ENCODE measurements at regions not wholly inside any gene's neighbourhood (a gene's known extent, or its start where the extent isn't known, plus 50 kb on each side); places are given as distances from the start of the nearest gene placed in this dataset.
"Not testable (repeated sequence)": the region's sequence is repeated elsewhere in the genome, so short reads cannot be mapped to it uniquely, and the experiment has no call there.

DNA sequence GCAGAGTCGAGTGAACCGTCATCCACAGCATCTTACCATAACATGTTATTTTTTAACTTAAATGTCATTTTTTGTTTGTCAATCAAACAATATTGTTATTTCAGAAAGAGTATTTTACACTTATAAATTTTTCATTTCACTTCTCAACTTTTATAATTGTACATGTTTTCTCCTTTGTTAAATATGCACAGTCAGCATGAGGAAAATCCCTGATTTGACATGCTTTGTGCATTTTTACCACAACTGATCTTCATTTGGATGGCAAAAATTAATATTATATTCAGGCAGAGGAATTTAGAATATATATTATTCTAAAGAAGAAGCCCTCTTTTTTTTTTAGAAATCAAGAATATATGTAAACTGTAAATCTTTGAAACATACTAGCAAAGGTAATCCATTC lies 958.0 kb upstream of the PCDH7 start:
- no peak for DNase-seq
- no peak overlapping the region for H3K4me3 ChIP-seq
- no peaks in the 10 kb centered on the region for H3K27me3 ChIP-seq
- no peaks in the 10 kb centered on the region for H3K9me3 ChIP-seq
- no peaks in the 10 kb centered on the region for H3K4me1 ChIP-seq
- TF ChIP-seq, protein P1, sequence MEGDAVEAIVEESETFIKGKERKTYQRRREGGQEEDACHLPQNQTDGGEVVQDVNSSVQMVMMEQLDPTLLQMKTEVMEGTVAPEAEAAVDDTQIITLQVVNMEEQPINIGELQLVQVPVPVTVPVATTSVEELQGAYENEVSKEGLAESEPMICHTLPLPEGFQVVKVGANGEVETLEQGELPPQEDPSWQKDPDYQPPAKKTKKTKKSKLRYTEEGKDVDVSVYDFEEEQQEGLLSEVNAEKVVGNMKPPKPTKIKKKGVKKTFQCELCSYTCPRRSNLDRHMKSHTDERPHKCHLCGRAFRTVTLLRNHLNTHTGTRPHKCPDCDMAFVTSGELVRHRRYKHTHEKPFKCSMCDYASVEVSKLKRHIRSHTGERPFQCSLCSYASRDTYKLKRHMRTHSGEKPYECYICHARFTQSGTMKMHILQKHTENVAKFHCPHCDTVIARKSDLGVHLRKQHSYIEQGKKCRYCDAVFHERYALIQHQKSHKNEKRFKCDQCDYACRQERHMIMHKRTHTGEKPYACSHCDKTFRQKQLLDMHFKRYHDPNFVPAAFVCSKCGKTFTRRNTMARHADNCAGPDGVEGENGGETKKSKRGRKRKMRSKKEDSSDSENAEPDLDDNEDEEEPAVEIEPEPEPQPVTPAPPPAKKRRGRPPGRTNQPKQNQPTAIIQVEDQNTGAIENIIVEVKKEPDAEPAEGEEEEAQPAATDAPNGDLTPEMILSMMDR (IDR thresholded peaks at IDR 0.05) = no peak
- TF ChIP-seq POLR2A (IDR thresholded peaks at IDR 0.05) = no peak
- H3K36me3 ChIP-seq = no peaks in the 10 kb centered on the region
- no peak overlapping the region for H3K27ac ChIP-seq

DNA sequence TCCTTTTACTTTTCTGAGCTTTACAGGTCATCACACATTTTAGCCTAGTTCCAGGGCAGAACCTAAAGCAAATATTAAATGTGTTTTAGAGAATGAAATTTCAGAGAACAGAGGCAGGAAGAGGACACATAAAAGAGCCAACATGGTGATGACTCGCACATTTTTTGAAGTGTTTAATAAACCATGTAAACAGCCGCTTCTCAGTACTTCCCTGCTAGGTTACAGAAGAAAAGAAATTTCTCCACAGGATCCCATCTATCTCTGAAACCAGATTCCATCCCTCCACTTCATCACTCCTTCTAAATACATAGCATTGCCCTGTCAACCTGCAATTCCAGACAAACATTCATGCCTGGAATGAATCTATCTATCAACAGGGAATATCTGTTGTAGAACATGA lies 949.5 kb upstream of the PCDH7 start:
- no peak for TF ChIP-seq POLR2A (IDR thresholded peaks at IDR 0.05)
- TF ChIP-seq, protein P1 (IDR thresholded peaks at IDR 0.05) = no peak
- Histone ChIP-seq H3K27ac (no peak overlapping the region), H3K4me1 (no peaks in the 10 kb centered on the region), H3K36me3 (no peaks in the 10 kb centered on the region), H3K27me3 (no peaks in the 10 kb centered on the region), H3K4me3 (no peak overlapping the region), H3K9me3 (no peaks in the 10 kb centered on the region)
- no peak for DNase-seq

DNA sequence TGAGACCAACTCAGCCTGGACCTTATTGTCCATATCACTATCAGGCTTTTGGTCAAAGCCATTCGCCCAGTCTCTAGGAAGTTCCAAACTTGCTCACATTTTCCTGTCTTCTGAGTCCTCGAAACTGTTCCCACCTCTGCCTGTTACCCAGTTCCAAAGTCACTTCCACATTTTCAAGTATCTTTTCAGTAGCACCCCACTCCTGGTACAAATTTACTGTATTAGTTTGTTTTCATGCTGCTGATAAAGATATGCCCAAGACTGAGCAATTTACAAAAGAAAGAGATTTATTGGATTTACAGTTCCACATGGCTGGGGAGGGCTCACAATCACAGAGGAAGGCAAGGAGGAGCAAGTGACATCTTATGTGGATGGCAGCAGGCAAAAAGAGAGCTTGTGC lies 932.0 kb upstream of the PCDH7 start:
- H3K27ac ChIP-seq, H3K9me3 ChIP-seq, H3K36me3 ChIP-seq, H3K4me3 ChIP-seq, H3K27me3 ChIP-seq, DNase-seq, H3K4me1 ChIP-seq: not testable (repeated sequence)

DNA sequence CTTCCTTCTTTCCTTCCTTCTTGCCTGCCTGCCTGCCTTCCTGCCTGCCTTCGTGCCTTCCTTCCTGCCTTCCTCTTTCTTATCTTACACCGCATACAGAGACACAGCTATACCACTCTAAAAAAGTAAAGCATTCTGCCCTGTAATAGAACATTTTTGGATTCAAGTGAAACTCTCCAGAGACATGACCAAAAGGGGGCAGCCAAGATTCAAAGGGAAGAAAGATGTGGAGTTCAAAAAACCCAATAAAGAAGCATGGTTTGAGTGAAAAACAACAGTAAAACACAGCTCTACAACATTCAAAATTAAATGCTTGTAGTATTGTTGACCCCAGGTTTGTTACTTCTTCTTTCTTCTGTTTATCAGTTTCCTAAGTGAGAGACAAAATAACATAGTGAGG lies 914.9 kb upstream of the PCDH7 start:
- no peaks in the 10 kb centered on the region for H3K36me3 ChIP-seq
- no peak for DNase-seq
- H3K27me3 ChIP-seq = peaks cover 0 to 3% of the 10 kb centered on the region in 2 donors
- TF ChIP-seq POLR2A (IDR thresholded peaks at IDR 0.05) = no peak
- TF ChIP-seq, protein P1 (IDR thresholded peaks at IDR 0.05) = no peak
- H3K4me1 ChIP-seq = no peaks in the 10 kb centered on the region
- no peak overlapping the region for H3K4me3 ChIP-seq
- no peak overlapping the region for H3K27ac ChIP-seq
- H3K9me3 ChIP-seq = no peaks in the 10 kb centered on the region

DNA sequence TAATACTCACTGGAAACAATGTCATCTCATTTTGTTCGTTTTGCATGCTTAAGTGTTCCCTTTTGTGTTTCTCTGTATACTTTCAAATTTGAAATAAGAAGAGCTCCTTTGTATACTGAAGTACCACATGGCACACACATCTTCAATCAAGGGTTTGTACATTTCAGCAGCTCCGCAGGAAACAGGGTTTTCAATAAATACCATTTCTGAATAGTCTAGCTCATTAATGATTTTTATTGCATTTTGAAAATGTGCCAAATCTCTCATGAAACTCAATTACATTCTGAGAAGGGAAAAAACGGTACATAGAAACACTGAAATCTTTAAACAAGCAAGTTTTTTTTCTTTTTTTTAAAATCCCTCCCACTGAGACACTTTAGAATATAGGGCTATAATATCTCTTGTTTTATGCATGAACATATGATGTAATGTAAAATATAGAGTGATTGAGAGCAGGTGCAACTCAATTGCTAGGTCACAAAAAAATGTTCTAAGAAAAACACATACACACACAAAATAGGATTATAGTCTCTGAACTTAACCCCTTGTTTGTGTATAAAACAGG lies 914.2 kb upstream of the PCDH7 start:
- TF ChIP-seq POLR2A (IDR thresholded peaks at IDR 0.05) = no peak
- TF ChIP-seq, protein P1 (IDR thresholded peaks at IDR 0.05) = no peak
- no peak for DNase-seq
- H3K4me3 ChIP-seq = no peak overlapping the region
- H3K27me3 ChIP-seq = peaks cover 0 to 3% of the 10 kb centered on the region in 2 donors
- H3K9me3 ChIP-seq = no peaks in the 10 kb centered on the region
- no peaks in the 10 kb centered on the region for H3K36me3 ChIP-seq
- no peak overlapping the region for H3K27ac ChIP-seq
- no peaks in the 10 kb centered on the region for H3K4me1 ChIP-seq

DNA sequence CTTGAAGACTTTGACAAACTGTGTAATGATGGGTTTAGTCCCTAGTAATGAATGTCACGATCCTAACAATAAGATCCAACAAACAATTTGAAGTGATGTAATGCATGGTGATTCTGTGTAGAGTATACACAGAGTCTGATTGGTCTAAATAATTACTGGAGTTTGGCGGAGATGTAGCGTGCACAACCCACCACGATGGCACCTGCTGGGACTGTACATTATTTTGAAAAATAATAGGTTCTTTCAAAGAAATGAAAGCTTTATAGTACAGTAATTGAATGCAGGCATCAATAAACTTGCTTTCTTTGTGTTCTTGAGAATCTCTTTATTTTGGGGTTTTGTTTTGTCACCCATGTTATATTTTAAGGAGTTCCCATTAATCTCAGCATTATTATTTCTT lies 902.2 kb upstream of the PCDH7 start:
- no peaks in the 10 kb centered on the region for H3K27me3 ChIP-seq
- no peak for TF ChIP-seq POLR2A (IDR thresholded peaks at IDR 0.05)
- TF ChIP-seq, protein P1 (IDR thresholded peaks at IDR 0.05) = no peak

More for the DNA sequence above, 902.2 kb upstream of the PCDH7 start:
- H3K4me3 ChIP-seq = no peak overlapping the region
- H3K36me3 ChIP-seq = no peaks in the 10 kb centered on the region
- no peak overlapping the region for H3K27ac ChIP-seq
- no peaks in the 10 kb centered on the region for H3K4me1 ChIP-seq
- no peak for DNase-seq
- H3K9me3 ChIP-seq = no peaks in the 10 kb centered on the region
